RWPE1 (cell line): ENCODE measurements at regions not wholly inside any gene's neighbourhood (a gene's known extent, or its start where the extent isn't known, plus 50 kb on each side); places are given as distances from the start of the nearest gene placed in this dataset.

Source experiments
- CTCF ChIA-PET: fragments of 350-600 bp; sonication (Branson Sonifier 250); formaldehyde crosslinking; extraction: SDS; loops from one replicate; lab custom pipeline; 2021; lab: Yijun Ruan, JAX
- POLR2A ChIA-PET: fragments of 400-600 bp; formaldehyde crosslinking; extraction: SDS; loops from one replicate; lab custom pipeline; 2020; ENCODE audit warnings: antibody characterized with exemption; ENCODE audit not compliant: low non-redundant PET; lab: Yijun Ruan, JAX
- DNase-seq: peaks from one replicate; pipeline ENCODE4 v3.0.0; 2012; ENCODE audit warnings: low spot score
- H3K27ac ChIP-seq: fragments of 450-650 bp; 2 replicates; pipeline ENCODE4 v1.5.1; 2017
- CTCF ChIP-seq: fragments of 450-650 bp; conservative IDR thresholded peaks from 2 replicates; pipeline ENCODE4 v1.5.1; 2017; ENCODE audit warnings: low read depth, mild to moderate bottlenecking

- TF ChIP-seq CTCF = no peak
- POLR2A ChIA-PET = no interaction called here
- CTCF ChIA-PET = no interaction called here
- no peak for DNase-seq
- no peak overlapping the region for H3K27ac ChIP-seq
Observed at GRCh38 chr13:47671776-47672175, 329.3 kb downstream of the SUCLA2 start.

- CTCF ChIA-PET = no interaction called here
Observed at GRCh38 chr13:47665043-47665442, 336.0 kb downstream of the SUCLA2 start.

GRCh38 chr13:47661076-47661475 lies 340.0 kb downstream of the SUCLA2 start:
- POLR2A ChIA-PET = no interaction called here
- CTCF ChIA-PET = no interaction called here
- DNase-seq = peak; percentile 27
- no peak overlapping the region for H3K27ac ChIP-seq
- TF ChIP-seq CTCF = no peak

More at GRCh38 chr13:47665043-47665442, 336.0 kb downstream of the SUCLA2 start:
- POLR2A ChIA-PET = no interaction called here
- no peak for DNase-seq
- TF ChIP-seq CTCF = no peak
- no peak overlapping the region for H3K27ac ChIP-seq

- ChIA-PET POLR2A (no interaction called here), CTCF (no interaction called here)
- no peak for TF ChIP-seq CTCF
- DNase-seq = no peak
- H3K27ac ChIP-seq = no peak overlapping the region
Observed at GRCh38 chr13:47656651-47657050, 344.4 kb downstream of the SUCLA2 start.

GRCh38 chr13:47650209-47650608 lies 350.9 kb downstream of the SUCLA2 start:
- POLR2A ChIA-PET = no interaction called here
- no peak overlapping the region for H3K27ac ChIP-seq
- CTCF ChIA-PET = no interaction called here
- DNase-seq = no peak
- no peak for TF ChIP-seq CTCF

- ChIA-PET CTCF (interaction anchor here (0.6 kb wide), 1 partner anchor 44 kb away, joined by 3 read pairs; no protein-coding TSS in a partner anchor), POLR2A (no interaction called here)
- H3K27ac ChIP-seq = no peak overlapping the region
- TF ChIP-seq CTCF = no peak
- no peak for DNase-seq
Observed at GRCh38 chr13:47647001-47647400, 354.1 kb downstream of the SUCLA2 start.

- H3K27ac ChIP-seq = no peak overlapping the region
- DNase-seq = no peak
- no peak for TF ChIP-seq CTCF
- CTCF ChIA-PET = no interaction called here
- POLR2A ChIA-PET = no interaction called here
Observed at GRCh38 chr13:47646298-47646697, 354.8 kb downstream of the SUCLA2 start.
